ENCODE measurements at regions not wholly inside any gene's neighbourhood (a gene's known extent, or its start where the extent isn't known, plus 50 kb on each side); places are given as distances from the start of the nearest gene placed in this dataset.

GRCh38 chr1:65509912-65510680, 89.6 kb downstream of the LEPR start:
- H3K4me3 ChIP-seq (ENCODE audit: low read depth, low read length): no peak overlapping the region
- DNase-seq (ENCODE audit: low read depth): no peak
- in situ Hi-C loops (cut with HindIII; ENCODE audit: low sequenced_read_pairs): no loop called here
- no peak for TF ChIP-seq CTCF (IDR thresholded peaks at IDR 0.05; ENCODE audit: low read depth, low read length, missing control alignments)

- DNase-seq (ENCODE audit: low read depth): no peak
- in situ Hi-C loops (cut with HindIII; ENCODE audit: low sequenced_read_pairs): no loop called here
- no peak for TF ChIP-seq CTCF (IDR thresholded peaks at IDR 0.05; ENCODE audit: low read depth, low read length, missing control alignments)
- H3K4me3 ChIP-seq (ENCODE audit: low read depth, low read length): no peak overlapping the region
Measured at GRCh38 chr1:65510961-65511360, 90.5 kb downstream of the LEPR start.

GRCh38 chr1:65512383-65512782, 91.9 kb downstream of the LEPR start:
- in situ Hi-C loops (cut with HindIII; ENCODE audit: low sequenced_read_pairs): no loop called here
- DNase-seq (ENCODE audit: low read depth): no peak
- TF ChIP-seq CTCF (IDR thresholded peaks at IDR 0.05; ENCODE audit: low read depth, low read length, missing control alignments): no peak
- no peak overlapping the region for H3K4me3 ChIP-seq (ENCODE audit: low read depth, low read length)

DNA sequence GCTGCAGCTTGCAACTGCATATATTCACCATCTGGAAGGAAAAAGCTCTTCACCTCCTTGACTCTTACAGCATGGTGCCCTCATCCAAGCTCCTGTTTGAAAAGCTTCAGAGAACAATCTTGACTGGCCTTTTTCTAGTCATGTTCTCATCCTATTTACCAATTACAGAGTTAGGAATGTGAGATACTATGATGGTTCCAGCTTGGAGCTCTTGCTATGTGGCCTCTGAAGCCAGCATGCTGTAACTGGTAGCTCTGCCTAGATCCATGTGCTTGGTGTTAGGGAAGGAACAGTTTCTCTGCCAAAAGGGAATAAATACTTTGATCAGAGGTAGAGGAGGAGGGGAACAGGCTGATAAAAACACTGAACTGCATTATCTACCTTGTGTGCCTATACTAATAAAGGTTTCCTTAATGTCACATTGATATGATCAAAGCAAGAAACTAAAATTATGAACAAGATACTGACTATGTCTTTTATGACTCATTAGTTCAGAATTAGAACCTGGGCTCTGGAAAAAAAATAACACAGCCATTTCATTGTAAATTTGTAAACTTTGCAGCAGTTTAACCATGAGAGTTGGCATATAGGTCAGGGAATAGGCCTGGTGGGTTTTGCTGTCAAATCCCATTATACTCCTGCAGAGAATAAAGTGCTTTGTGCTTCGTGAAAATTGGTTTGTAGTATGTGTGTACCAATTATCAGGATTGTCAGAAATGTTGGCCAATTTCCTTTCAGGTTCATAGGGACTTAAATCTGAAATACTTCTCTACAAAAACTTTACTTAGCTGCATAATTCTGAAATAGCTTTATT, 92.7 kb downstream of the LEPR start:
- no peak for DNase-seq (ENCODE audit: low read depth)
- no peak overlapping the region for H3K4me3 ChIP-seq (ENCODE audit: low read depth, low read length)
- no peak for TF ChIP-seq CTCF (IDR thresholded peaks at IDR 0.05; ENCODE audit: low read depth, low read length, missing control alignments)
- in situ Hi-C loops (cut with HindIII; ENCODE audit: low sequenced_read_pairs): no loop called here

DNA sequence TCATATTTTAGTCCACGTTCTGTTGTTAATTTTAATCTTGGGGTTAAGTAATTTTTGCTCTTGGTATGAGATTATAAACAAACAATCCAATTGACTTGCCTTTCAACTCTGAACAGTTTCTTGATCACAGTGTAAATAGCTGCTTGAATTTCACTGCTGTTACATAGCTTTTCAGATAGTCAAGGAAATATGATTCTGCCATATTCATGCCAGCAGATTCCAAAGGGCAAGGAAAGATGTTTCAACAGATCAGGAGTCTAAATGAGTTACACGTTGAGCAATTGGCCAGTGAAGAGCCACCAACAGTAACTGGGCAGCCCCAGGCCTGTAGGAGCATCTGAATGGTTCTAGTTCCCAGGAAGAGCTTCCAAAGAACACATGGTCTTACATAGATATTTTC, 93.6 kb downstream of the LEPR start:
- in situ Hi-C loops (cut with HindIII; ENCODE audit: low sequenced_read_pairs): no loop called here

DNA sequence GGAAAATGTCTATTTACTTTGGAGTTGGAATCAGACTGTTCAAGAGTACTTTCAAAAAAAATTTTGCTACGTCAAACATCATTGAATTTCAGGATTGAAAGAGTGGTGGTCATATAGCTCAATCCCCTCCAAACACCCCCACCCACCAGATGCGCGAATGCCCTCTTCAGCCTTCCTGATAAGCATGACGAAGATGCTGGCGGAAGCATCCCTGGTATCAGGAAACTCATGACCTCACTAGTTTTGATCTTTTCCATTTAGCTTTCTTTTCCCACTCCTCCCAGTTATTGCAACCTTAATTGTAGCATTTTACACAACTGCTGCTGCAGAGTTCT, 104.4 kb downstream of the LEPR start:
- in situ Hi-C loops (cut with HindIII; ENCODE audit: low sequenced_read_pairs): no loop called here
- H3K4me3 ChIP-seq (ENCODE audit: low read depth, low read length): peak overlapping the region; percentile 49
- no peak for TF ChIP-seq CTCF (IDR thresholded peaks at IDR 0.05; ENCODE audit: low read depth, low read length, missing control alignments)
- DNase-seq (ENCODE audit: low read depth): no peak

More for the DNA sequence above, 93.6 kb downstream of the LEPR start:
- no peak overlapping the region for H3K4me3 ChIP-seq (ENCODE audit: low read depth, low read length)
- no peak for TF ChIP-seq CTCF (IDR thresholded peaks at IDR 0.05; ENCODE audit: low read depth, low read length, missing control alignments)
- no peak for DNase-seq (ENCODE audit: low read depth)

Measured in astrocyte of the cerebellum (primary cell).